ENCODE measurements at regions not wholly inside any gene's neighbourhood (a gene's known extent, or its start where the extent isn't known, plus 50 kb on each side); places are given as distances from the start of the nearest gene placed in this dataset.

GRCh38 chr1:174074757-174075156, 52.6 kb upstream of the RC3H1 start:
- TF ChIP-seq CTCF (IDR thresholded peaks at IDR 0.05) (peak in 1 of 2 donors; percentile 21), POLR2A (IDR thresholded peaks at IDR 0.05) (no peak), EP300 (IDR thresholded peaks at IDR 0.05) (no peak), POLR2AphosphoS5 (IDR thresholded peaks at IDR 0.05) (no peak)
